OCI-LY7 (cell line): ENCODE measurements at regions not wholly inside any gene's neighbourhood (a gene's known extent, or its start where the extent isn't known, plus 50 kb on each side); places are given as distances from the start of the nearest gene placed in this dataset.

Experiments used
- EZH2phosphoT487 ChIP-seq: fragments of 200-600 bp; sonication (generic); IDR thresholded peaks from 2 replicates; pipeline ENCODE4 v1.6.1; 2018; ENCODE audit warnings: low read depth, borderline replicate concordance, mild to moderate bottlenecking, mixed run types, antibody characterized with exemption, low read length, moderate library complexity, mixed read lengths
- TF ChIP-seq, protein P1 (sequence below): fragments of 200-600 bp; sonication (generic); conservative IDR thresholded peaks from 2 replicates; pipeline ENCODE4 v1.5.1; 2014; ENCODE audit warnings: mild to moderate bottlenecking, antibody characterized with exemption, low read length, moderate library complexity, mixed read lengths

DNA sequence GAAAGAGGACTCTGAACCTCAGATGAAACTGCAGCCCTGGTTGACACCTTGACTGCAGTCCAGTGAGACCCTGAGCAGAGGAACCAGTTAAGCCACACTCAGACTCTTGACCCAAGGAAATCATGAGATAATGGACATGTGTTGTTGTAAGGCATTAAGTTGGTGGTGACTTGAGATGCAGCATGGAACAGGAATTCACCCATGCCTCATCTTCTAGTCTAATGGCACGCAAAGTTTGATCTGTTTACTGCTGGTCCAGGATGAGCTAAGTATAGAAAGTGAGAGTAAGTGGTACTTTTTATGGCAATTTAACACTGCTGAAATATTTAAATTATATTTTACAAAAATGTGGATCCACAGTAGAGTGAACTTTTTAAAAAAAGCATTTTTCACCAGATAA, 51.3 kb upstream of the LTBP1 start:
- no peak for TF ChIP-seq EZH2phosphoT487
- TF ChIP-seq, protein P1, sequence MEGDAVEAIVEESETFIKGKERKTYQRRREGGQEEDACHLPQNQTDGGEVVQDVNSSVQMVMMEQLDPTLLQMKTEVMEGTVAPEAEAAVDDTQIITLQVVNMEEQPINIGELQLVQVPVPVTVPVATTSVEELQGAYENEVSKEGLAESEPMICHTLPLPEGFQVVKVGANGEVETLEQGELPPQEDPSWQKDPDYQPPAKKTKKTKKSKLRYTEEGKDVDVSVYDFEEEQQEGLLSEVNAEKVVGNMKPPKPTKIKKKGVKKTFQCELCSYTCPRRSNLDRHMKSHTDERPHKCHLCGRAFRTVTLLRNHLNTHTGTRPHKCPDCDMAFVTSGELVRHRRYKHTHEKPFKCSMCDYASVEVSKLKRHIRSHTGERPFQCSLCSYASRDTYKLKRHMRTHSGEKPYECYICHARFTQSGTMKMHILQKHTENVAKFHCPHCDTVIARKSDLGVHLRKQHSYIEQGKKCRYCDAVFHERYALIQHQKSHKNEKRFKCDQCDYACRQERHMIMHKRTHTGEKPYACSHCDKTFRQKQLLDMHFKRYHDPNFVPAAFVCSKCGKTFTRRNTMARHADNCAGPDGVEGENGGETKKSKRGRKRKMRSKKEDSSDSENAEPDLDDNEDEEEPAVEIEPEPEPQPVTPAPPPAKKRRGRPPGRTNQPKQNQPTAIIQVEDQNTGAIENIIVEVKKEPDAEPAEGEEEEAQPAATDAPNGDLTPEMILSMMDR: no peak
